WERI-Rb-1 (cell line): ENCODE measurements at regions not wholly inside any gene's neighbourhood (a gene's known extent, or its start where the extent isn't known, plus 50 kb on each side); places are given as distances from the start of the nearest gene placed in this dataset.

Experiments
- DNase-seq: peaks from one replicate; pipeline ENCODE4 v3.0.0-alpha.2; 2020
- H3K27ac ChIP-seq: fragments of 250-450 bp; sonication (Bioruptor Pico); 2 replicates; pipeline ENCODE4 v1.5.1; 2020; ENCODE audit warnings: mild to moderate bottlenecking, moderate library complexity
- H3K27me3 ChIP-seq: fragments of 250-450 bp; sonication (Bioruptor Pico); 2 replicates; pipeline ENCODE4 v1.5.1; 2021; ENCODE audit warnings: mild to moderate bottlenecking, low read depth, moderate library complexity; ENCODE audit not compliant: insufficient read depth, severe bottlenecking
- H3K36me3 ChIP-seq: fragments of 250-450 bp; sonication (Bioruptor Pico); 2 replicates; pipeline ENCODE4 v1.5.1; 2020; ENCODE audit warnings: mild to moderate bottlenecking, moderate library complexity
- H3K4me3 ChIP-seq: 2 replicates; pipeline ENCODE4 v1.5.1; 2011; ENCODE audit warnings: low read depth, mild to moderate bottlenecking, control low read depth, low read length
- H3K9me3 ChIP-seq: fragments of 250-450 bp; sonication (Bioruptor Pico); 2 replicates; pipeline ENCODE4 v1.5.1; 2021; ENCODE audit warnings: mild to moderate bottlenecking, moderate library complexity; ENCODE audit not compliant: severe bottlenecking
- TF ChIP-seq, protein P1 (sequence below): IDR thresholded peaks from 2 replicates; pipeline ENCODE4 v1.5.1; 2011; ENCODE audit warnings: low read depth, mild to moderate bottlenecking, control low read depth, inconsistent platforms, low read length

DNA sequence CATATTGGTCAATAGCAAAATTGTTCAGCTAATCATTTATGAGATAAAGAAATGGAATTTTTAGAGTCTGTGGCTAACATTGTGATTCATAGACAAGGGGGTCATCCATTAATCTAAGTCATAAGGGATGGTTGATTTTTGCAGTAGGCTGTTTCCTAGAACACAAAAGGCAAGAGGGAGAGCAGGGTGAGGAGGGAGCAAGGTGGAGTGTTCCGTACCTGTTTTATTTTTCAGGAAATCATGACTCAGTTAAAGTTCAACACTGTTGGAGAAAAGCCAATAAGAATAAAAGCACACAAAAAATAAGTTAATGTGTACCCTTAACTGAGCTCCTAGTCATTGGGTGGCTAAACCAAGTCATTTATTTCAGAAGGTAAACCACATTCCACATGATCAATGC is 512.4 kb upstream of the ATXN8OS start:
- H3K36me3 ChIP-seq: no peaks in the 10 kb centered on the region
- H3K27me3 ChIP-seq: no peaks in the 10 kb centered on the region
- H3K4me3 ChIP-seq: no peak overlapping the region
- DNase-seq: no peak
- H3K27ac ChIP-seq: no peak overlapping the region
- no peaks in the 10 kb centered on the region for H3K9me3 ChIP-seq
- TF ChIP-seq, protein P1, sequence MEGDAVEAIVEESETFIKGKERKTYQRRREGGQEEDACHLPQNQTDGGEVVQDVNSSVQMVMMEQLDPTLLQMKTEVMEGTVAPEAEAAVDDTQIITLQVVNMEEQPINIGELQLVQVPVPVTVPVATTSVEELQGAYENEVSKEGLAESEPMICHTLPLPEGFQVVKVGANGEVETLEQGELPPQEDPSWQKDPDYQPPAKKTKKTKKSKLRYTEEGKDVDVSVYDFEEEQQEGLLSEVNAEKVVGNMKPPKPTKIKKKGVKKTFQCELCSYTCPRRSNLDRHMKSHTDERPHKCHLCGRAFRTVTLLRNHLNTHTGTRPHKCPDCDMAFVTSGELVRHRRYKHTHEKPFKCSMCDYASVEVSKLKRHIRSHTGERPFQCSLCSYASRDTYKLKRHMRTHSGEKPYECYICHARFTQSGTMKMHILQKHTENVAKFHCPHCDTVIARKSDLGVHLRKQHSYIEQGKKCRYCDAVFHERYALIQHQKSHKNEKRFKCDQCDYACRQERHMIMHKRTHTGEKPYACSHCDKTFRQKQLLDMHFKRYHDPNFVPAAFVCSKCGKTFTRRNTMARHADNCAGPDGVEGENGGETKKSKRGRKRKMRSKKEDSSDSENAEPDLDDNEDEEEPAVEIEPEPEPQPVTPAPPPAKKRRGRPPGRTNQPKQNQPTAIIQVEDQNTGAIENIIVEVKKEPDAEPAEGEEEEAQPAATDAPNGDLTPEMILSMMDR: no peak

DNA sequence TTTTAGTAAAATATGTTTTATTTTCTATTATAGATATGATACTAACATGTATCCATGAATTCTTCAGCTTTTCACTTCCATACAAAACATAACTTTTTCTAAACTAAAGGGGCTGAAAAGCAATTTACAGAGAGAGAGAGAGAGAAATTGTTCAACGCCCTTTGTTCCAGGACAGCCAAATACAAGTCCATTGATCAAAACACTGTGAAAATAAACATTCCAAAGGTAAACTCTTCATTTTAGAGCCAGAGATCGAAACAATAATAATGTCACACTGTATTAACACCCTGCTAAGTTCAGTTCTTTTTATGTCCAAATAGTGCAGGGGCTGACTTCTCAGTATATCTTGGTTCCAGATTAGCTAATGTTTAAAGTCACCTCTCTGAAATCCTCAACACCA is 516.2 kb upstream of the ATXN8OS start:
- H3K27me3 ChIP-seq: no peaks in the 10 kb centered on the region
- no peak overlapping the region for H3K27ac ChIP-seq
- no peaks in the 10 kb centered on the region for H3K36me3 ChIP-seq
- no peak for DNase-seq
- TF ChIP-seq, protein P1: no peak
- no peaks in the 10 kb centered on the region for H3K9me3 ChIP-seq
- no peak overlapping the region for H3K4me3 ChIP-seq

DNA sequence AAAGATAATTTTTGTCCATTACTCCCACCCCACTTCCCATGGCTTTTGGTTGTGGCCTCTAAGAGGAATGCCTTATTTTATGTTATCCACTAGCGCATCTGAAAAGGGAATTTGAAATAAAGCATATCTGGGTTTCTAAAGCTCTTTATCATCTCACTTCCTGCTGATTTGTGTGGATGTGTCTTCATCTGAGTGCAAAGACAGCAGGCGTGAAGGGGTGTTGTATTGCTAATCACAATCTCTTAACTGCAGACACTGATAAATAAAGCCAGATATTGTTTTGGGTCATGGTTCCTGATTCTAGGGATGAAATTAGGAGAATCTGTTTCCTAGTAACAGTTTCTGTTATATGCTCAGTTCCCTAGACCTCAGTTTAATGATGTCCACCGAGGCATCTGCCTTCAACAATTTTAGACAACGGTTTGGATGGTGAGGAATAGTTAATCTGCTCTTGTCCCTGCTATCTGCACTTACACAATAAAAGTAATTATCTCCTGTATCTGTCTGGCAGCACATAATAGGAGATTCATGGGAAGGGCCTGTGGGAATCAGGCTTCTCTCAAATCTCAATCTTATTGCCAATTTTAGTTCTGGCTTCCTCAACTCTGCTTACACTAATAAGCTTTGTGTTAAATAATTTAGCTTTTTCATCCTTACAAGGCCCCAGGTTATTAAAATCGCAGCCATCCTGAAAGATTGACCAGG is 517.9 kb upstream of the ATXN8OS start:
- Histone ChIP-seq H3K36me3 (no peaks in the 10 kb centered on the region), H3K4me3 (no peak overlapping the region), H3K27me3 (no peaks in the 10 kb centered on the region), H3K27ac (no peak overlapping the region), H3K9me3 (no peaks in the 10 kb centered on the region)
- TF ChIP-seq, protein P1: no peak
- DNase-seq: no peak

DNA sequence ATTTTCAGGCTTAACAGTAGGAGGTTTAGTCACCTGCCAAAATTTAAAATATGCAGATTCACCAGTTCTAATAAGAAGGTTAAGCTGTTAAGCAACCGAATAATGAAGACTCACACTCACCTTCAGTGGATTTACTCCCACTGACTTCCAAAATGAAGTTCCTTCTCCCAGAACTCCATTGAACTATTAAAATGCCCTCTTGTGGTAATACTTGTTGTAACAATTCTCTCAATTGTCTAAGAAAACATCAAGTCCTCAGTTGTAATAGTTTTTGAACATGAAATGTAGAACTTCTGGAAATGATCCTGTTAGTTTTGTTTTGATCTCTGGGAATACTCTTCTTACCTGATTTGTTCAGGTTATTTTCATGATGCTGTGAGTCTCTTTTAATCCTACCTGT is 522.0 kb upstream of the ATXN8OS start:
- no peaks in the 10 kb centered on the region for H3K27me3 ChIP-seq
- no peaks in the 10 kb centered on the region for H3K9me3 ChIP-seq
- TF ChIP-seq, protein P1: no peak
- H3K27ac ChIP-seq: no peak overlapping the region
- no peak overlapping the region for H3K4me3 ChIP-seq
- H3K36me3 ChIP-seq: no peaks in the 10 kb centered on the region
- DNase-seq: no peak

DNA sequence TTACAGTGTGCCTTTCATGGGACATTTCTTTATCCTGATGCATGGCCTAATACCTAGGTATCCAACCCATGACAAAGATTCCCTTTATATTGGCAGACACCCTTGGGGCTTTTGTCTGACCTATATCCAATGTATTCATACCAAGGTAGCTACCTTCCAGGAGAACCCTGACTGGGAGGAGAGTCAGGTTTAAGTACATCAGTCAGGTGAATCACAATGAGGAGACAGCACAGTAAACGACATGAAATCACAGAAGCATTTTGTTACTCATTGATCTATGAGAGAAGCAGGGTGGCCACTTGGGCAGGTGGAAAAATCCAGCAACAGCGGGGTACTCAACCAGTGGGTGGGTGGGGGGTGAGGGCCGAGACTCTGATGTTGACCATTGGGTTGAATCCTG is 527.4 kb upstream of the ATXN8OS start:
- no peak for DNase-seq
- Histone ChIP-seq H3K27me3 (no peaks in the 10 kb centered on the region), H3K4me3 (no peak overlapping the region), H3K9me3 (no peaks in the 10 kb centered on the region), H3K36me3 (no peaks in the 10 kb centered on the region), H3K27ac (no peak overlapping the region)
- TF ChIP-seq, protein P1: no peak

DNA sequence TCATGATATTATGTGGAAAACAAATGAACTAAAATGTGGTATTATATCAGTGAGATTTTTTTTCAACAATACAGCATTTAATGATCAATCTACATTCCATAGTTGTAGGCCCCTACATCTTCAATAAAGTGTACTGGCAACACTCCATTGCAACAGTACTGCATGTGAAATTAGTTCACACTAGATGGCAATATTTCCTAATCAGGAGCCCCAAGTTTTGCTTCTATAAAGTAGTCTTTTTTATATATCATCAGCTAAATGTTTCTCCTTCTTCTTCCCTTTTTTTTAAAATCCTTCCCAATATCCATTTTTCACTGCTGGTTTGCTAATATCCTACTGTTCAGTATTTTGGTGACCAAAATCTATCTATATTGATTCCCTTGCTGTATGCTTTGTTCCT is 528.3 kb upstream of the ATXN8OS start:
- H3K27ac ChIP-seq: no peak overlapping the region
- no peaks in the 10 kb centered on the region for H3K9me3 ChIP-seq
- DNase-seq: no peak
- no peaks in the 10 kb centered on the region for H3K27me3 ChIP-seq
- TF ChIP-seq, protein P1: no peak
- no peaks in the 10 kb centered on the region for H3K36me3 ChIP-seq
- H3K4me3 ChIP-seq: no peak overlapping the region
